Smooth muscle cell (in vitro differentiated cells): ENCODE measurements at regions not wholly inside any gene's neighbourhood (a gene's known extent, or its start where the extent isn't known, plus 50 kb on each side); places are given as distances from the start of the nearest gene placed in this dataset.
A peak's percentile ranks its signal among the peaks of the same experiment; 100 is the strongest.

Experiments used
- DNase-seq: peaks from one replicate; lab custom pipeline; 2025; ENCODE audit not compliant: unreplicated experiment; lab: John Stamatoyannopoulos, UW
- H2AFZ ChIP-seq: fragments of 200-600 bp; sonication (generic); 2 replicates; pipeline ENCODE4 v1.6.0; 2016; ENCODE audit warnings: antibody characterized with exemption, low read depth, mild to moderate bottlenecking
- H3F3A ChIP-seq: fragments of 200-600 bp; sonication (generic); 2 replicates; pipeline ENCODE4 v1.6.0; 2017; ENCODE audit warnings: antibody characterized with exemption, low read depth
- H3K27ac ChIP-seq: fragments of 200-600 bp; sonication (generic); 2 replicates; pipeline ENCODE4 v1.5.1; 2016; ENCODE audit warnings: low read depth, mild to moderate bottlenecking
- H3K27me3 ChIP-seq: fragments of 200-600 bp; sonication (generic); 2 replicates; pipeline ENCODE4 v1.6.1; 2016; ENCODE audit warnings: low read depth, mild to moderate bottlenecking
- H3K36me3 ChIP-seq: fragments of 200-600 bp; sonication (generic); 2 replicates; pipeline ENCODE4 v1.5.1; 2016; ENCODE audit warnings: low read depth
- H3K4me1 ChIP-seq: fragments of 200-600 bp; sonication (generic); 2 replicates; pipeline ENCODE4 v1.5.1; 2016; ENCODE audit warnings: low read depth
- H3K4me2 ChIP-seq: fragments of 200-600 bp; sonication (generic); 2 replicates; pipeline ENCODE4 v1.6.0; 2016; ENCODE audit warnings: mild to moderate bottlenecking
- H3K4me3 ChIP-seq: fragments of 200-600 bp; sonication (generic); 2 replicates; pipeline ENCODE4 v1.5.1; 2016; ENCODE audit warnings: mild to moderate bottlenecking
- H3K79me2 ChIP-seq: fragments of 200-600 bp; sonication (generic); 2 replicates; pipeline ENCODE4 v1.6.0; 2016; ENCODE audit warnings: low read depth, mild to moderate bottlenecking
- H3K9ac ChIP-seq: fragments of 200-600 bp; sonication (generic); 2 replicates; pipeline ENCODE4 v1.6.0; 2016; ENCODE audit warnings: low read depth
- H3K9me3 ChIP-seq: fragments of 200-600 bp; sonication (generic); replicated peaks from 2 replicates; pipeline ENCODE4 v1.5.1; 2016; ENCODE audit warnings: low read depth
- H4K20me1 ChIP-seq: fragments of 200-600 bp; sonication (generic); 2 replicates; pipeline ENCODE4 v1.6.0; 2016; ENCODE audit warnings: low read depth
- WGBS: methylation state at CpG from one replicate; pipeline ENCODE4 v1.1.7; 2016; ENCODE audit warnings: low lambda C conversion rate; 5-methylcytosine and 5-hydroxymethylcytosine counted together
- TF ChIP-seq, protein P1 (sequence below): fragments of 200-600 bp; sonication (generic); IDR thresholded peaks from 2 replicates; pipeline ENCODE4 v1.5.1; 2017; ENCODE audit warnings: borderline replicate concordance, mild to moderate bottlenecking, antibody characterized with exemption; ENCODE audit not compliant: insufficient read depth, poor library complexity, severe bottlenecking

GRCh38 chr15:69753867-69754266, 301.2 kb downstream of the RPLP1 start:
- peaks cover 15% of the 10 kb centered on the region for H3F3A ChIP-seq
- no peaks in the 10 kb centered on the region for H3K79me2 ChIP-seq
- H3K27ac ChIP-seq = no peak overlapping the region
- 100% methylated on average over 1 of the region's 1 CpG for WGBS
- DNase-seq = no peak
- H3K9ac ChIP-seq = no peak overlapping the region
- TF ChIP-seq, protein P1, sequence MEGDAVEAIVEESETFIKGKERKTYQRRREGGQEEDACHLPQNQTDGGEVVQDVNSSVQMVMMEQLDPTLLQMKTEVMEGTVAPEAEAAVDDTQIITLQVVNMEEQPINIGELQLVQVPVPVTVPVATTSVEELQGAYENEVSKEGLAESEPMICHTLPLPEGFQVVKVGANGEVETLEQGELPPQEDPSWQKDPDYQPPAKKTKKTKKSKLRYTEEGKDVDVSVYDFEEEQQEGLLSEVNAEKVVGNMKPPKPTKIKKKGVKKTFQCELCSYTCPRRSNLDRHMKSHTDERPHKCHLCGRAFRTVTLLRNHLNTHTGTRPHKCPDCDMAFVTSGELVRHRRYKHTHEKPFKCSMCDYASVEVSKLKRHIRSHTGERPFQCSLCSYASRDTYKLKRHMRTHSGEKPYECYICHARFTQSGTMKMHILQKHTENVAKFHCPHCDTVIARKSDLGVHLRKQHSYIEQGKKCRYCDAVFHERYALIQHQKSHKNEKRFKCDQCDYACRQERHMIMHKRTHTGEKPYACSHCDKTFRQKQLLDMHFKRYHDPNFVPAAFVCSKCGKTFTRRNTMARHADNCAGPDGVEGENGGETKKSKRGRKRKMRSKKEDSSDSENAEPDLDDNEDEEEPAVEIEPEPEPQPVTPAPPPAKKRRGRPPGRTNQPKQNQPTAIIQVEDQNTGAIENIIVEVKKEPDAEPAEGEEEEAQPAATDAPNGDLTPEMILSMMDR = no peak
- H3K4me1 ChIP-seq = peaks cover 4% of the 10 kb centered on the region
- no peak overlapping the region for H3K4me2 ChIP-seq
- no peaks in the 10 kb centered on the region for H3K36me3 ChIP-seq
- H4K20me1 ChIP-seq = no peaks in the 10 kb centered on the region
- H2AFZ ChIP-seq = no peak overlapping the region
- H3K4me3 ChIP-seq = no peak overlapping the region
- no peaks in the 10 kb centered on the region for H3K27me3 ChIP-seq
- H3K9me3 ChIP-seq = no peaks in the 10 kb centered on the region

GRCh38 chr15:69754313-69754712, 301.7 kb downstream of the RPLP1 start:
- Histone ChIP-seq H2AFZ (no peak overlapping the region), H3K9ac (no peak overlapping the region), H3F3A (peaks cover 18% of the 10 kb centered on the region), H3K36me3 (no peaks in the 10 kb centered on the region), H4K20me1 (no peaks in the 10 kb centered on the region), H3K27ac (no peak overlapping the region), H3K4me2 (no peak overlapping the region), H3K79me2 (no peaks in the 10 kb centered on the region), H3K27me3 (no peaks in the 10 kb centered on the region), H3K9me3 (no peaks in the 10 kb centered on the region), H3K4me1 (peaks cover 8% of the 10 kb centered on the region), H3K4me3 (no peak overlapping the region)
- WGBS = 95% methylated on average over 1 of the region's 1 CpG
- DNase-seq = no peak
- TF ChIP-seq, protein P1 = no peak

- Histone ChIP-seq H3K9me3 (no peaks in the 10 kb centered on the region), H3F3A (peaks cover 32% of the 10 kb centered on the region), H3K4me1 (peaks cover 14% of the 10 kb centered on the region), H3K4me3 (no peak overlapping the region), H2AFZ (no peak overlapping the region), H4K20me1 (no peaks in the 10 kb centered on the region), H3K27me3 (no peaks in the 10 kb centered on the region), H3K4me2 (peak overlapping the region; percentile 38), H3K79me2 (no peaks in the 10 kb centered on the region), H3K27ac (peak overlapping the region; percentile 97), H3K36me3 (no peaks in the 10 kb centered on the region), H3K9ac (peak overlapping the region; percentile 6)
- 23% methylated on average over 7 of the region's 7 CpGs for WGBS
- TF ChIP-seq, protein P1 = no peak
- DNase-seq = no peak
These were observed 303.1 kb downstream of the RPLP1 start for GRCh38 chr15:69755551-69756310.

GRCh38 chr15:69756440-69756839, 303.8 kb downstream of the RPLP1 start:
- no peaks in the 10 kb centered on the region for H4K20me1 ChIP-seq
- H3K9ac ChIP-seq = no peak overlapping the region
- H3K79me2 ChIP-seq = no peaks in the 10 kb centered on the region
- H3K36me3 ChIP-seq = no peaks in the 10 kb centered on the region
- WGBS = 27% methylated on average over 3 of the region's 3 CpGs
- H3K4me1 ChIP-seq = peaks cover 14% of the 10 kb centered on the region
- no peak overlapping the region for H2AFZ ChIP-seq
- peak overlapping the region; percentile 1 for H3K4me2 ChIP-seq
- DNase-seq = no peak
- no peaks in the 10 kb centered on the region for H3K27me3 ChIP-seq
- H3K27ac ChIP-seq = peak overlapping the region; percentile 97
- peaks cover 34% of the 10 kb centered on the region for H3F3A ChIP-seq
- TF ChIP-seq, protein P1 = no peak
- no peaks in the 10 kb centered on the region for H3K9me3 ChIP-seq
- no peak overlapping the region for H3K4me3 ChIP-seq
